ENCODE measurements at regions not wholly inside any gene's neighbourhood (a gene's known extent, or its start where the extent isn't known, plus 50 kb on each side); places are given as distances from the start of the nearest gene placed in this dataset.

DNA sequence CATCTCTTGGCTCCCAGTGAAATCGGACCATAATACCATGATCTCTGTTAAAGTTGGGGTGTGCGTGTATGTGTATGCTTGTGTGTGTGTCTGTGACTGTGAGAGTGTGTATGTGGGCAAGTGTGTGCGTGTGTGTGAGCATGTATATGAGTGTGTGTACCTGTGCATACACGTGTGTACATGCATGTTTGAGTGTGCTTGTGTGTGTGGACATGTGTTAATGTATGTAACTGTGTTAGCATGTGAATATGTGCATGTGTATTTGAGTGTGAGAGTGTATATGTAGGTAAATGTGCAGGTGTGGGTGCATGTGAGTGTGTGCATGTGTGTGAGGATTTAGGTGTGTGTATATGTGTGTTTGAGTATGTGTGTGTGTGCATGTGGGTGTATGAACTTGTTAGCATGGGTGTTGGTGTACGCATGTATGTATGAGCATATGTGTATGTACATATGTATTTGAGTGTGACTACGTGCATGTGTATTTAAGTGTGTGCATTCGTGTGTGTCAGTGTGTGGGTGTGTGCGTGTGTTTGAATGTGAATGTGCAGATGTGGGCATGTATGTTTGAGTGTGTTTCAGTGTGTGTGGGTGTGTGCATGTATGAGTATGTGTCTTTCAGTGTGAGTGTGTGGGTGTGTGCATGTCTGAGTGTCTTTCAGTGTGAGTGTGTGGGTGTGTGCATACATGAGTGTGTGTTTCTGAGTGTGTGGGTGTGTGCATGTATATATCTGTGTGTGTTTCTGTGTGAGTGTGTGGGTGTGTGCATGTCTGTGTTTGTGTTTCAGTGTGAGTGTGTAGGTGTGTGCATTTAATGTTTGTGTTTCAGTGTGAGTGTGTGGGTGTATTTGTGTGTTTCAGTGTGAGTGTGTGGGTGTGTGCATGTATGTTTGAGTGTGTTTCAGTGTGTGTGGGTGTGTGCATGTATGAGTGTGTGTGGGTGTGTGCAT is 183.2 kb downstream of the SOX9 start:
- no peak for DNase-seq

- DNase-seq: no peak
These were observed 184.0 kb downstream of the SOX9 start for GRCh38 chr17:72304859-72305258.

DNA sequence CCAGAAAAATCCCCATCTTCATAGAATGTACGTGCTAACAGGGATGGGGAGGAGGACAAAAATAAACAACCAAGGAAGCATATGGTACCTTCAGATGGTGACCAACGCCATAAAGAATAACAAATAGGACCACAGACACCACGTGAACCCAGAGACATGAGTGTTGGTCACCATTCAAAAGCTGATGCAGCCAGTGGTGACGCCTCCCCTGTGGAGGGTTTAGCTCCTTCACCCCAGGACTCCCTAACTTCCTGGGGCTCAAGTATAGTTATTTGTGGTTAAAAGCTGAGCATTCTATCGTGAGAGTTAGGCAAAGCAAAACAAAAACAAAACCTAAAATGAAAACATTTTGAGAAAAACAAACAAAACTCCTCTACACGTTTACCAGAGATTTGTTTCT is 184.7 kb downstream of the SOX9 start:
- DNase-seq: no peak

DNA sequence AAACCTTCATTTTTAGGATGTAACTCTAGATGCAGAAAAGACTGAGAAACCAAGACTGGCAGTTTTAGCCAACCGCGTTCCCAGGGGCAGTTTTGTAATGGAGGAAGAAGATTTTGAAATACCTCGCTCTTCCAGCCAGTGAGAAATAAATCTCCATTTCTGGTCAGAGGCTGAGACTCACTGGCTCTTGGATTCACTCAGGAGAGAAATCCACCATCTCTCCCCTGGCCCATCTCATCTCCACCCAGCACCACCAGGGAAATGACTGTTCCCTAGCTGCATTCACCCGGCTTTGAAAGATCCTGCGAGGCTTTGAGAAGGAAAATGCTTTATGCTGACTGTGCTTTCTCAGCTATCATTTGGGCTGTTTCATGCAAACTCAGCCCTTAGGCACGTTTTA is 185.2 kb downstream of the SOX9 start:
- no peak for DNase-seq

- no peak for DNase-seq
These were observed 187.0 kb downstream of the SOX9 start for GRCh38 chr17:72307836-72308235.

DNA sequence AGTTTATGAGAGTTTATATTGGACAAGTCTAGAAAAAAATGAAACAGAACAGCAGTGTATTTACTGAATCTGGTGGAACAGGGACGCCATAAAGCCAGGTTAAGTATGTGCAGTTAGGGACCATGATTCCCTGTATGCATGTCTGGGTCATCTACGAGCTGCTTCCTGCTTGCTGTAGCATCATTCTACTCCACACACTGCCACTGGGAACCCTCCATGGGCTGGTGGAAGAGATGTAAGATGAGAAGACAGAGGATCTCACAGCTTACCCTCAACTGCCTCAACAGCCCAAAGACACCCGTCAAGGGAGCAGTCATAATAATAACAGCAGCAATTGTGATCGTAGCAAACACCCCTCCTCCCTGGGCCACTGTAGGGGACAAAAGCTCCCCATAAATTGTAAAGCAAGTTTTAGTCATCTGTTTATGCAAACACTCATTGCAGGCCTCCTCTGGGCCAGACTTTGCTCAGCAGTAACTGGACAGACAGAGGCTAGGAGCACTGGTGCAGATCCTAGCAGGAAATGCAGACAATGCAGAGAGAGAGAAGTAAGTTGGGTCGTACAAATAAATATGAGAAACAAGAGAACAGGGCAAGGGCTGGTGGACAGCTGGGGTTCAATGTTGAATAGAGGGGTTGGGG is 188.0 kb downstream of the SOX9 start:
- DNase-seq: no peak

- no peak for DNase-seq
These were observed 190.2 kb downstream of the SOX9 start for GRCh38 chr17:72311004-72311403.

DNA sequence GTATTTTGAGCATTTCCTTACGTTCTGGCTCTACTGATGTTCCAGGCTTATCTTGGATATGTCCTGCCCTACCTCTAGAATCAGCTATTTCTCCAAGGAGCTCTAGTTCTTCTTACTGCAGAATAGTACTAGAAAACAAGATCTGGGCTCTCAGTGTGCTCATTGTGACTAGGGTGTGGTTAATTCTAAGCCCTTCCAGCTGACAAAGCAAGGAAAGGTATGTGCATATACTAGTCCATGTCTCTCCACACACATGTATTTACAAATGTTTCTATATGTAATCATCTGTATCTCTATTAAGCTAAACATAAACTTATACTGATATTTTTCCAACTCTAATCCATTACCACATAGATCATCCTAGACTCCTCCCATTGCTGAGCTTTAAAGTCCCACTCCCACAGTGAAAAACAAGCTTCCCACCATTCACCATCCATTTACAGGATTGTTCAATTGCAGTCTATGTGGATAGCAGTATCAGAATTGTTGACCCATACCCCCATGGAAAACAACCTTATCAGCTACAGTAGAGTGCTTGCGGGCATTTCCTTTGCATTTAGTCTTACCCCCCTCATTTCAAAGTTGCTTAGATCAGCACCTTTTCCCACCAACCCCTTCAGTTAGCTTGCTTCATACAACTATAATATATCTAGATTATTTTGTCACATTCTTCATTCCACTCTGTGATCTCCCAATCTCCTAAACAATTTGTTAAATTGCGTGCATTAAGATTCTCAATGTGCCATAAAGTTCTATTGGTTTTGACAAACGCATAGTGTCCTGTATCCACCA is 194.5 kb downstream of the SOX9 start:
- DNase-seq: no peak

- DNase-seq: no peak
These were observed 197.3 kb downstream of the SOX9 start for GRCh38 chr17:72318131-72318530.

- no peak for DNase-seq
These were observed 201.1 kb downstream of the SOX9 start for GRCh38 chr17:72321896-72322295.

DNA sequence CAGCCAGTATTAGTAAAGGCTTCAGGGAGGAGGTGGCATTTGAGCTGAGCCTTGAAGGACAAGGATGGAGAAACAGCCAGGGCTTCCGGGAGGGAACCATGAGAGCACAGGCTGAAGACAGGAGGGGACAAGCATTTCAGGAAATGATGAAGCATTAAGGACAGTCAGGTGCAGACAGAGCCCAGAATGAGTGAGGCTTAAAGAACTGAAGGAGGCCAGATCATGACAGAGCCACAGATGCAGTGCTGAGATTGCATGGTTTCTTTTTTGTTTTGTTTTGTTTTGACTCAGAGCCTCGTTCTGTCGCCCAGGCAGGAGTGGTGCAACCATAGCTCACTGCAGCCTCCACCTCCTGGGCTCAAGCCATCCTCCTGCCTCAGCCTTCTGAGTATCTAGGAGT is 211.5 kb downstream of the SOX9 start:
- no peak for DNase-seq

DNA sequence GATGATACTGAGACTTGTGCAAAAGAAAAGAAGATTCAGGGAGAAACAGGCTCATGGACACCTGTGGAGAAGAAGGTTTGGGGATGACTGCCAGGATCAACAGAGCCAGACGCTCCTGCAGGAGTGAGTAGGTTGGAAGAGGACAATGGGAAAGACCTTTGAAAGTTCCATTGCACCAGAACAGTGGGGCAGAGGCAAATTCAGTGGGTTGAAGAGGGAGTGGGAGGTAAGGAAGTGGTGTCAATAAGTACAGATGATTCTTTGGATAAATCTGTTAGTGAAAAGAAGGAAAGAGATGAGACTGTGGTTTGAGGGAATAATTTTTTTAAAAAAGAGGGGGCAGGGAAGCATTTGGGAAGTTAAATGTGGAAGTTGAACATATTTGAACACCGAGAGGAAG is 212.8 kb downstream of the SOX9 start:
- no peak for DNase-seq

- no peak for DNase-seq
These were observed 213.4 kb downstream of the SOX9 start for GRCh38 chr17:72334205-72334604.

GRCh38 chr17:72336026-72336803 is 215.4 kb downstream of the SOX9 start:
- no peak for DNase-seq

DNA sequence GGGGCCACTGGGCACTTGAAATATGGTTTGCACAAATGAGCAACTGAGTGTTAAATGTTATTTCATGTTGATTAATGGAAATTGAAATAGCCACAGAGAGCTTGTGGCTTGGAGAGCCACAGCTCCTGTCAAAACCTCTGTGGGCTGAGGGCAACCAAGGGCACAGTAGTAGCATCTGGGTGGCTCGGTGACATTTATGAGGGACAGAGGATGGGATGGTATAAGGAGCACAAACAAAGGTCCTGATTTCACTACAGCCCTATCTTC is 215.9 kb downstream of the SOX9 start:
- no peak for DNase-seq

DNA sequence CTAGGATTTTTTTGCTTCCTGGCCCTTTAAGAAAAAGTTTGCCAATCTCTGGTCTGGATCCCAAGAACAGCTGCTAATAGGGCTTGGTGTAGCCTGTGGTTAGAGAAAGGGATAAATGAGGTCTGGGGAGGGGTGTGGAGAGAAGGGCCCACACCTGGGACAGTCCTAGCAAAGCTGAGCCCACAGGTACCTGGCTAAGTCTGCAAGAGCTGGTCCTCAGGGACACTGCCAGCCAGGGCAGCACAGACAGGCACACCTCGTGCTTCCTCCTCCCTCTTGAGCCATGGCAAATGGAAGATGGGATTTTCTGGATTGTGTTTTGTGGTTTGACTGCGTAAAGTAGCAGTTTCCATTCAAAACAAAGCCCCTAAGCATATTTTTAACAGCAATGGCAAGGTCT is 217.5 kb downstream of the SOX9 start:
- DNase-seq: no peak

- DNase-seq: no peak
These were observed 218.3 kb downstream of the SOX9 start for GRCh38 chr17:72338847-72339790.

DNA sequence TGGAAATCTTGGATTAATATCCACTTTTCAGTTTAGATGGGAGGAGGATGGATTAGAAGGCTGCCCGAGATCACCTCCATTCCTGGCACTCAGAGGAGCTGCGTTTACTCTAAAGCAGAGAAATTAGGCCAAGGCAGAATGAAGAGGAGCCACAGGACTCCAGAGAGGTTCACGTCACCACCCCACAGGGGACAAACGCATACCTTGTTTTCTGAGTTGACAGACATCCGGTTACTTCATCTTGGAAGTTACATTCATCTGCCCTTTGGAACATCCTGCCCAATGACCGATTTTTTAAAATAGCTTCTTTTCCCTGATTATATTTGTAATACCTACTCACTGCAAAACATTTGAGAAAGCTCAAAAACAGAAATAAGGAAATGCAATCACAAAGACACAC is 220.0 kb downstream of the SOX9 start:
- no peak for DNase-seq

DNA sequence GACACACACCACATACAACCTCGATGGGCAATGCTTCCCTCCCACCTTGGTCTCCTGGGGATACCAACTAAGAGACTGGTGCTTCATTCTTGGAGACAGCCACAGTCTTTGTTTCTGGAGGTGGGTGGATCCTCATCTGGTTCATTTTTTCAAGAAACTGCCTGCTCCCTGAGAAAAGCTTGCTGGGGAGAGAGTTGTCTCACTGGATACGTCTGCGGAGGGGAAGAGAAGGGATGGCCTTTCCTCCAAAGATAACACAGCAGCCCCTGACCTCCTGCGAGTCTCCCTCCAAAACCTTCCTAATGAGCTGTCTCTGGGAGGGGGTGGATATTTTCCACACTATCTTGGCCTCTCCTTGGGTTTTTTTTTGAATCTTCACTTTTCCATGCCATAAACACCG is 221.2 kb downstream of the SOX9 start:
- no peak for DNase-seq

- no peak for DNase-seq
These were observed 222.1 kb downstream of the SOX9 start for GRCh38 chr17:72342627-72343527.

GRCh38 chr17:72343911-72344310 is 223.1 kb downstream of the SOX9 start:
- no peak for DNase-seq
